H9 (cell line): ENCODE measurements at regions not wholly inside any gene's neighbourhood (a gene's known extent, or its start where the extent isn't known, plus 50 kb on each side); places are given as distances from the start of the nearest gene placed in this dataset.

ENCODE experiments used
- DNase-seq: peaks from one replicate; pipeline ENCODE4 v3.0.0-alpha.2; 2017
- H2AFZ ChIP-seq: one replicate; pipeline ENCODE4 v1.6.1; 2013; ENCODE audit warnings: mild to moderate bottlenecking, low read length, control low read depth, moderate library complexity
- H2AK5ac ChIP-seq: 2 replicates; pipeline ENCODE4 v1.6.1; 2013; ENCODE audit warnings: low read length, control low read depth, mixed read lengths; ENCODE audit not compliant: insufficient read length
- H2BK120ac ChIP-seq: one replicate; pipeline ENCODE4 v1.6.1; 2013; ENCODE audit warnings: low read depth, mild to moderate bottlenecking, low read length, control low read depth, inconsistent platforms; ENCODE audit not compliant: poor library complexity, severe bottlenecking
- H2BK12ac ChIP-seq: 2 replicates; pipeline ENCODE4 v1.6.1; 2013; ENCODE audit warnings: low read length, control low read depth, mixed read lengths, low read depth; ENCODE audit not compliant: insufficient read length
- H2BK15ac ChIP-seq: 2 replicates; pipeline ENCODE4 v1.6.1; 2013; ENCODE audit warnings: low read depth, low read length, control low read depth
- H2BK20ac ChIP-seq: one replicate; pipeline ENCODE4 v1.6.1; 2013; ENCODE audit warnings: low read depth, mild to moderate bottlenecking, low read length, control low read depth, inconsistent platforms; ENCODE audit not compliant: poor library complexity, severe bottlenecking
- H2BK5ac ChIP-seq: 2 replicates; pipeline ENCODE4 v1.6.1; 2013; ENCODE audit warnings: low read length, control low read depth, mixed read lengths; ENCODE audit not compliant: insufficient read length
- H3K14ac ChIP-seq: 2 replicates; pipeline ENCODE4 v1.6.1; 2013; ENCODE audit warnings: low read length, control low read depth; ENCODE audit not compliant: insufficient read depth
- H3K18ac ChIP-seq: 2 replicates; pipeline ENCODE4 v1.6.1; 2013; ENCODE audit warnings: low read depth, mild to moderate bottlenecking, mixed read lengths, low read length, control low read depth; ENCODE audit not compliant: insufficient read length
- H3K23ac ChIP-seq: 2 replicates; pipeline ENCODE4 v1.6.1; 2013; ENCODE audit warnings: low read length, control low read depth, mixed read lengths, low read depth; ENCODE audit not compliant: insufficient read length
- H3K23me2 ChIP-seq: 2 replicates; pipeline ENCODE4 v1.6.1; 2013; ENCODE audit warnings: low read depth, mild to moderate bottlenecking, mixed read lengths, low read length, control low read depth; ENCODE audit not compliant: insufficient read length, poor library complexity, severe bottlenecking
- H3K27ac ChIP-seq: 2 replicates; pipeline ENCODE4 v1.5.1; 2013; ENCODE audit warnings: low read length, control low read depth, mixed read lengths, low read depth; ENCODE audit not compliant: insufficient read length
- H3K27me3 ChIP-seq: 2 replicates; pipeline ENCODE4 v1.6.1; 2013; ENCODE audit warnings: low read length, control low read depth, inconsistent platforms; ENCODE audit not compliant: insufficient read depth
- H3K4ac ChIP-seq: 2 replicates; pipeline ENCODE4 v1.6.1; 2013; ENCODE audit warnings: low read depth, mild to moderate bottlenecking, control low read depth, inconsistent platforms, low read length, moderate library complexity
- H3K4me1 ChIP-seq: 2 replicates; pipeline ENCODE4 v1.6.1; 2013; ENCODE audit warnings: low read length, control low read depth, inconsistent platforms; ENCODE audit not compliant: insufficient read depth
- H3K4me2 ChIP-seq: 2 replicates; pipeline ENCODE4 v1.6.1; 2013; ENCODE audit warnings: low read length, control low read depth, mixed read lengths; ENCODE audit not compliant: insufficient read length, insufficient read depth
- H3K56ac ChIP-seq: 2 replicates; pipeline ENCODE4 v1.6.1; 2013; ENCODE audit warnings: low read depth, mild to moderate bottlenecking, mixed read lengths, low read length, control low read depth; ENCODE audit not compliant: insufficient read length
- H3K79me1 ChIP-seq: 2 replicates; pipeline ENCODE4 v1.6.1; 2013; ENCODE audit warnings: low read depth, mild to moderate bottlenecking, moderate library complexity, low read length, control low read depth, inconsistent platforms; ENCODE audit not compliant: insufficient read depth, poor library complexity, severe bottlenecking
- H3K79me2 ChIP-seq: 2 replicates; pipeline ENCODE4 v1.6.1; 2013; ENCODE audit warnings: low read length, control low read depth, inconsistent platforms; ENCODE audit not compliant: insufficient read depth
- H3K9ac ChIP-seq: 2 replicates; pipeline ENCODE4 v1.6.1; 2013; ENCODE audit warnings: low read length, control low read depth, mixed read lengths; ENCODE audit not compliant: insufficient read length; ENCODE audit errors: extremely low read depth
- H3K9me3 ChIP-seq: one replicate; pipeline ENCODE4 v1.6.1; 2013; ENCODE audit warnings: low read depth, low read length, inconsistent platforms; ENCODE audit not compliant: control insufficient read depth
- H3T11ph ChIP-seq: one replicate; pipeline ENCODE4 v1.6.1; 2013; ENCODE audit warnings: mild to moderate bottlenecking, low read length, control low read depth, inconsistent platforms
- H4K20me1 ChIP-seq: one replicate; pipeline ENCODE4 v1.6.1; 2013; ENCODE audit not compliant: control insufficient read depth, insufficient read length, insufficient read depth
- H4K5ac ChIP-seq: 2 replicates; pipeline ENCODE4 v1.6.1; 2013; ENCODE audit warnings: low read depth, mild to moderate bottlenecking, mixed read lengths, low read length, control low read depth; ENCODE audit not compliant: insufficient read length
- H4K8ac ChIP-seq: replicated peaks from 2 replicates; pipeline ENCODE4 v1.6.1; 2013; ENCODE audit warnings: low read length, control low read depth, mixed read lengths, low read depth; ENCODE audit not compliant: insufficient read length
- H4K91ac ChIP-seq: 2 replicates; pipeline ENCODE4 v1.6.1; 2013; ENCODE audit warnings: low read depth, mild to moderate bottlenecking, moderate library complexity, mixed read lengths, low read length, control low read depth; ENCODE audit not compliant: insufficient read length
- H3K27ac Mint-ChIP-seq, 3 experiments: 2 replicates in 2 of 3; 3 replicates in 1 of 3; pipeline ENCODE4 v1.8.0; 2020 to 2021; ENCODE audit warnings: mixed read lengths in 3 of 3, mild to moderate bottlenecking in 1 of 3, moderate library complexity in 1 of 3
- H3K27me3 Mint-ChIP-seq: 2 replicates; pipeline ENCODE4 v1.8.0; 2021; ENCODE audit warnings: low read depth, mild to moderate bottlenecking, moderate library complexity, mixed read lengths
- H3K36me3 Mint-ChIP-seq, 3 experiments: 2 replicates in 2 of 3; 3 replicates in 1 of 3; pipeline ENCODE4 v1.8.0; 2020 to 2021; ENCODE audit warnings: low read depth in 3 of 3, mixed read lengths in 3 of 3; ENCODE audit not compliant: insufficient read depth in 1 of 3
- H3K4me1 Mint-ChIP-seq, 2 experiments: 2 replicates each; pipeline ENCODE4 v1.8.0; 2020; ENCODE audit warnings: mixed read lengths in 2 of 2
- H3K4me3 Mint-ChIP-seq, 2 experiments: 2 replicates in 1 of 2; 3 replicates in 1 of 2; pipeline ENCODE4 v1.8.0; 2020 to 2021; ENCODE audit warnings: mild to moderate bottlenecking in 2 of 2, mixed read lengths in 2 of 2, moderate library complexity in 1 of 2
- H3K9me3 Mint-ChIP-seq, 2 experiments: 2 replicates in 1 of 2; 3 replicates in 1 of 2; pipeline ENCODE4 v1.8.0; 2020; ENCODE audit warnings: mild to moderate bottlenecking in 2 of 2, mixed read lengths in 2 of 2, moderate library complexity in 1 of 2
- CTCF ChIP-seq: fragments of 200-600 bp; sonication (generic); conservative IDR thresholded peaks from 3 replicates; pipeline ENCODE4 v1.8.0; 2021; ENCODE audit warnings: antibody characterized with exemption, mild to moderate bottlenecking

GRCh38 chr1:94745742-94746141 is 74.4 kb upstream of the SLC44A3 start:
- Mint-ChIP-seq H3K9me3 (peaks cover 3 to 7% of the 10 kb centered on the region in 2 experiments; a peak in 4 of 5 replicates), H3K4me3 (no peak overlapping the region), H3K4me1 (peaks cover 6% of the 10 kb centered on the region in 2 experiments), H3K27me3 (no peaks in the 10 kb centered on the region), H3K27ac (no peak overlapping the region), H3K36me3 (peaks cover 0 to 5% (median 0%) of the 10 kb centered on the region in 3 experiments; a peak in 2 of 7 replicates)
- Histone ChIP-seq H4K5ac (no peak overlapping the region), H3K23ac (no peak overlapping the region), H3K9ac (no peak overlapping the region), H3K9me3 (no peaks in the 10 kb centered on the region), H3K56ac (no peak overlapping the region), H4K91ac (no peak overlapping the region), H4K8ac (no peak overlapping the region), H3K27ac (no peak overlapping the region), H2BK120ac (no peak overlapping the region), H2AK5ac (no peak overlapping the region), H3K23me2 (no peaks in the 10 kb centered on the region), H2BK12ac (no peak overlapping the region), H2BK15ac (no peak overlapping the region), H3K27me3 (no peaks in the 10 kb centered on the region), H2BK5ac (no peak overlapping the region), H4K20me1 (no peaks in the 10 kb centered on the region), H3K79me2 (no peaks in the 10 kb centered on the region), H3K4ac (no peak overlapping the region), H3T11ph (no peak overlapping the region), H2BK20ac (no peak overlapping the region), H3K79me1 (no peaks in the 10 kb centered on the region), H3K4me1 (no peaks in the 10 kb centered on the region; the same call in 1 of the 2 replicates), H3K4me2 (no peak overlapping the region), H3K18ac (no peak overlapping the region), H3K14ac (no peak overlapping the region), H2AFZ (no peak overlapping the region)
- TF ChIP-seq CTCF = no peak
- no peak for DNase-seq
